Adrenal gland (tissue), 9 donors: ENCODE measurements at regions not wholly inside any gene's neighbourhood (a gene's known extent, or its start where the extent isn't known, plus 50 kb on each side); places are given as distances from the start of the nearest gene placed in this dataset.
"Not testable (repeated sequence)": the region's sequence is repeated elsewhere in the genome, so short reads cannot be mapped to it uniquely, and the experiment has no call there.

Experiments
- DNase-seq, 7 donors: peaks; one replicate each; pipeline ENCODE4 v3.0.0-alpha.2; 2019 to 2020
- H3K27ac ChIP-seq, 5 donors: fragments of 200-600 bp; sonication (generic) in 4 of 5; 1 replicate in 3 of 5; 2 replicates in 2 of 5; pipeline versions ENCODE4 v1.5.1 to v1.8.0; 2016 to 2020; ENCODE audit warnings: mild to moderate bottlenecking in 1 of 5
- H3K27me3 ChIP-seq: fragments of 200-600 bp; 2 replicates; pipeline ENCODE4 v1.8.0; 2021
- H3K36me3 ChIP-seq, 2 donors: fragments of 200-600 bp; replicated peaks in 1 of 2; 1 replicate in 1 of 2; 2 replicates in 1 of 2; pipeline versions ENCODE4 v1.5.1 to v1.8.0; 2018 to 2022
- H3K4me1 ChIP-seq, 2 donors: fragments of 200-600 bp; replicated peaks in 1 of 2; 1 replicate in 1 of 2; 2 replicates in 1 of 2; pipeline versions ENCODE4 v1.5.1 to v1.8.0; 2018 to 2021
- H3K4me3 ChIP-seq, 4 donors: fragments of 200-600 bp; sonication (generic) in 3 of 4; one replicate each; pipeline ENCODE4 v1.5.1; 2016 to 2018
- H3K9me3 ChIP-seq, 3 donors: fragments of 200-600 bp; sonication (generic) in 1 of 3; replicated peaks in 1 of 3; 1 replicate in 2 of 3; 2 replicates in 1 of 3; pipeline versions ENCODE4 v1.5.1 to v1.8.0; 2016 to 2021
- POLR2A ChIP-seq, 2 donors: fragments of 450-650 bp; IDR thresholded peaks; one replicate each; pipeline ENCODE4 v1.6.1; 2017; ENCODE audit warnings: antibody characterized with exemption in 2 of 2, mild to moderate bottlenecking in 2 of 2, moderate library complexity in 1 of 2
- WGBS, 4 donors: extraction: QIAGEN DNeasy Blood & Tissue Kit in 2 of 4; methylation state at CpG; one replicate each; pipeline versions ENCODE4 v1.1.5 to v1.1.7; 2013 to 2017; 5-methylcytosine and 5-hydroxymethylcytosine counted together
- intact Hi-C, 2 donors: fragments of 100-400 bp; cut with DNase I; formaldehyde crosslinking; loops; one replicate each; pipeline versions ENCODE4 v1.14.1 to v1.15.0; 2022 to 2023
- TF ChIP-seq, protein P1 (sequence below), 6 experiments: fragments of 450-650 bp in 4 of 6; fragments of 200-600 bp in 2 of 6; sonication (generic) in 1 of 6; IDR thresholded peaks; 1 replicate in 5 of 6; 2 replicates in 1 of 6; pipeline versions ENCODE4 v1.5.1 to v1.8.0; 2016 to 2021; ENCODE audit warnings: antibody characterized with exemption in 6 of 6, mild to moderate bottlenecking in 2 of 6, moderate library complexity in 1 of 6
- donor health status: healthy with polysubstance abuse.
- donor health status: Bipolar disorder and iron deficiency.
- donor health status: DM: yes; HTN: yes; CAD: no.
- donor health status: DM: no; HTN: no; CAD: no.
- donor health status: DM: no; HTN: no; CAD: no.

DNA sequence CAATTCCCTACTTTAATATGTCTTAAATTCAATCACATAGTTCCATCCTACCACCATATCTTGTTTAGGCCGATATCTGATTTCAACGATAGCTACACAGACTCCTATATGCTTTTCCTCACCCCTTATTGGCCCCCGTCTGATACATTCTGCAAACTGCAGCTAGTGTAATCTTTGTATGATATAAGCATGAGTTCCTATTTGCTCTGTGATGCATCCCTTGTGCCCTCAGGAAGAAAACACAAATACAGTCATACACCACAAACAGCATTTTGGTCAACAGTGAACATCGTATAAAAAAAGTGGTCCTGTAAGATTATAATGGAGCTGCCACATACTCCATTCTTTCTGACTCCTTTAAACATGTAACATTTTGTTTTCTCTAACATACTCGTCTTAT is 837.8 kb upstream of the CDH6 start:
- Histone ChIP-seq H3K27ac (no peak overlapping the region), H3K36me3 (no peaks in the 10 kb centered on the region), H3K9me3 (no peaks in the 10 kb centered on the region), H3K4me1 (no peaks in the 10 kb centered on the region), H3K4me3 (no peak overlapping the region), H3K27me3 (no peaks in the 10 kb centered on the region)
- intact Hi-C loops = no loop called here
- 62 to 72% (median 68%) methylated on average over 5 of the region's 5 CpGs for WGBS, 4 donors
- TF ChIP-seq, protein P1, sequence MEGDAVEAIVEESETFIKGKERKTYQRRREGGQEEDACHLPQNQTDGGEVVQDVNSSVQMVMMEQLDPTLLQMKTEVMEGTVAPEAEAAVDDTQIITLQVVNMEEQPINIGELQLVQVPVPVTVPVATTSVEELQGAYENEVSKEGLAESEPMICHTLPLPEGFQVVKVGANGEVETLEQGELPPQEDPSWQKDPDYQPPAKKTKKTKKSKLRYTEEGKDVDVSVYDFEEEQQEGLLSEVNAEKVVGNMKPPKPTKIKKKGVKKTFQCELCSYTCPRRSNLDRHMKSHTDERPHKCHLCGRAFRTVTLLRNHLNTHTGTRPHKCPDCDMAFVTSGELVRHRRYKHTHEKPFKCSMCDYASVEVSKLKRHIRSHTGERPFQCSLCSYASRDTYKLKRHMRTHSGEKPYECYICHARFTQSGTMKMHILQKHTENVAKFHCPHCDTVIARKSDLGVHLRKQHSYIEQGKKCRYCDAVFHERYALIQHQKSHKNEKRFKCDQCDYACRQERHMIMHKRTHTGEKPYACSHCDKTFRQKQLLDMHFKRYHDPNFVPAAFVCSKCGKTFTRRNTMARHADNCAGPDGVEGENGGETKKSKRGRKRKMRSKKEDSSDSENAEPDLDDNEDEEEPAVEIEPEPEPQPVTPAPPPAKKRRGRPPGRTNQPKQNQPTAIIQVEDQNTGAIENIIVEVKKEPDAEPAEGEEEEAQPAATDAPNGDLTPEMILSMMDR (IDR thresholded peaks at IDR 0.05) = no peak
- no peak for TF ChIP-seq POLR2A (IDR thresholded peaks at IDR 0.05)
- no peak for DNase-seq

DNA sequence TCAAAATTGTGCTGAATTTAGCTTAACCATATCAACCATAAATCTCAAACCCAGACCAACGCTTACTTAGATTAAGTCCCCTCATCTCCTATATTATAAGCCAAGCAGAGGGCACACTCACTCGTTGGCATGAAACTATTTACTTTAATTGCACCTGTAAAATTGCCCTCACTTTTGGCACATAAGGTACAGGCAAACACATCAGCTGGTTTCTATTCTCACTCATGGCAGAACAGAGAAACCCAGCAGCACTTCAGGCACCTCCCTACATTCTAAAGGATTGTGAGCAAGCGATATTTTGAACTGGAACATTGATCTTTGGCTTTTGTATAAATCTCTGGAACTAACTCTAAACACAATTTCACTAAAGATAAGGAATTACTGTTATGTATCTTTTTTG is 845.6 kb upstream of the CDH6 start:
- Histone ChIP-seq H3K27ac (no peak overlapping the region), H3K4me3 (no peak overlapping the region), H3K9me3 (no peaks in the 10 kb centered on the region), H3K4me1 (no peaks in the 10 kb centered on the region), H3K27me3 (no peaks in the 10 kb centered on the region), H3K36me3 (no peaks in the 10 kb centered on the region)
- intact Hi-C loops = no loop called here
- DNase-seq = no peak
- WGBS, 4 donors = 61 to 66% (median 64%) methylated on average over 3 of the region's 3 CpGs
- TF ChIP-seq, protein P1 (IDR thresholded peaks at IDR 0.05) = no peak
- TF ChIP-seq POLR2A (IDR thresholded peaks at IDR 0.05) = no peak

DNA sequence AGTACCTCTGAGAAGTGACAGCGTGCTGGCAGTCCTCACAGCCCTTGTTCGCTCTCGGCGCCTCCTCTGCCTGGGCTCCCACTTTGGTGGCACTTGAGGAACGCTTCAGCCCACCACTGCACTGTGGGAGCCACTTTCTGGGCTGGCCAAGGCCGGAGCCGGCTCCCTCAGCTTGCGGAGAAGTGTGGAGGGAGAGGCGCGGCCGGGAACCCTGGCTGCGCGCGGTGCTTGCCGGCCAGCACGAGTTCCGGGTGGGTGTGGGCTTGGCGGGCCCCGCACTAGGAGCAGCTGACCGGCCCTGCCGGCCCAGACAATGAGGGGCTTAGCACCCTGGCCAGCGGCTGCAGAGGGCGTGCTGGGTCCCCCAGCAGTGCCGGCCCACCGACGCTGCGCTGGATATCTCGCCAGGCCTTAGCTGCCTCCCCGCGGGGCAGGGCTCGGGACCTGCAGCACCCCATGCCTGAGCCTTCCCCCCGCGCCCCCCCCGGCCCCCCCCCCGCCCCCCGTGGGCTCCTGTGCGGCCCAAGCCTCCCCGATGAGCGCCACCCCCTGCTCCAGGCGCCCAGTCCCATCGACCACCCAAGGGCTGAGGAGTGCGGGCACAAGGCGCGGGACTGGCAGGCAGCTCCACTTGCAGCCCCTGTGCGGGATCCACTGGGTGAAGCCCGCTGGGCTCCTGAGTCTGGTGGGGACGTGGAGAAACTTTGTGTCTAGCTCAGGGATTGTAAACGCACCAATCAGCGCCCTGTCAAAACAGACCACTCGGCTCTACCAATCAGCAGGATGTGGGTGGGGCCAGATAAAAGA is 847.7 kb upstream of the CDH6 start:
- H3K9me3 ChIP-seq, H3K36me3 ChIP-seq, intact Hi-C loops, H3K27ac ChIP-seq, H3K27me3 ChIP-seq, DNase-seq, H3K4me3 ChIP-seq, H3K4me1 ChIP-seq: not testable (repeated sequence)
- 70 to 91% (median 77%) methylated on average over 4 to 50 of the region's 50 CpGs for WGBS, 4 donors

DNA sequence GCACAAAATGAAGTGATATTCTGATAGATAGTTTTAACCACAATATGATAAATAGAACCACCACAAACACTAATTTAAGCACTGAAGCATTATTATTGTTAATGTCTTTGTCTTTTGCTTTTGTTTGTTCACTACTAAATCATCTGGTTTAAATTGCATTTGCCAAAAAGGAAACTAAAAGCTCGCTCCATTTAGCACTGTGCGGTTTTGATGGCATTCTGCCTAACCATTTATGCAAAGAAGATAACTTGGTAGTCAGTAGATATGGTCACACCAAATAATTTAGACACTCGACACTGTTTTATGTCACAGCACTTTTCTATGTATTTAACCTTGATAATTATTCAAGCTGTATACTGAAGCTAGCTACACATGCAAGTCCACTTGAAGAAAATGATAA is 849.8 kb upstream of the CDH6 start:
- Histone ChIP-seq H3K4me3 (no peak overlapping the region), H3K4me1 (no peaks in the 10 kb centered on the region), H3K9me3 (no peaks in the 10 kb centered on the region), H3K27me3 (no peaks in the 10 kb centered on the region), H3K27ac (no peak overlapping the region), H3K36me3 (no peaks in the 10 kb centered on the region)
- no peak for DNase-seq
- intact Hi-C loops = no loop called here
- no peak for TF ChIP-seq POLR2A (IDR thresholded peaks at IDR 0.05)
- TF ChIP-seq, protein P1 (IDR thresholded peaks at IDR 0.05) = no peak
- WGBS, 4 donors = 50 to 64% (median 59%) methylated on average over 3 of the region's 3 CpGs

DNA sequence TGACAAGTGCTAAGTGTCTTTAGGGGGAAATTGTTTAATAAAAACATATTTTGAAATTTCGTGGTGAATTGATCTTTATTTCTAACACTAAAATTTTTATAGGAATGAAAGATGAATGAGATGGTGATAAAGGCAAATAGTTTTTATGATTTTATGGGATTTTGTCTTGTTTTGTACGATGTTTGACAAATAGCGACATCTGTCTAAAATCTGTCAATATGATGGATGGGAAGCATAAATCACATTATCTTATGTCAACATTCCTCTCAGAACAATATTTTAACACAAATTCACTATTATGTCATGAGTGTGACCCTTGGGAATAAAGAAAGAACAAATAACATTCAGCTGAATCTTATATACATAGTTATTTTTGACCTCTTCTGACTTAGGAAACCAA is 852.0 kb upstream of the CDH6 start:
- no peak overlapping the region for H3K4me3 ChIP-seq
- no peaks in the 10 kb centered on the region for H3K9me3 ChIP-seq
- 64 to 83% (median 73%) methylated on average over 3 of the region's 3 CpGs for WGBS, 4 donors
- no peaks in the 10 kb centered on the region for H3K36me3 ChIP-seq
- no peaks in the 10 kb centered on the region for H3K4me1 ChIP-seq
- no peaks in the 10 kb centered on the region for H3K27me3 ChIP-seq
- TF ChIP-seq, protein P1 (IDR thresholded peaks at IDR 0.05) = no peak
- no peak for TF ChIP-seq POLR2A (IDR thresholded peaks at IDR 0.05)
- intact Hi-C loops = no loop called here
- DNase-seq = no peak
- no peak overlapping the region for H3K27ac ChIP-seq
